Endothelial cell of umbilical vein (primary cell): ENCODE measurements at regions not wholly inside any gene's neighbourhood (a gene's known extent, or its start where the extent isn't known, plus 50 kb on each side); places are given as distances from the start of the nearest gene placed in this dataset.

Source experiments
- BruUV-seq: library from RNA; stranded (reverse); fragments of 400-500 nt; replicated peaks from 2 replicates; lab custom pipeline; 2021; lab: Mats Ljungman, UMichigan
- CTCF ChIA-PET: fragments of 300-600, 350-600 bp; sonication (Branson Sonifier 250); formaldehyde crosslinking; loops from one replicate; lab custom pipeline; 2021; ENCODE audit warnings: antibody characterized with exemption, inconsistent platforms; lab: Charles Lee
- POLR2A ChIA-PET: fragments of 300-600, 350-600 bp; sonication (Branson Sonifier 250); formaldehyde crosslinking; loops from one replicate; lab custom pipeline; 2021; ENCODE audit warnings: antibody characterized with exemption, inconsistent platforms; lab: Charles Lee
- DNase-seq: peaks from one replicate; pipeline ENCODE4 v3.0.0-alpha.2; 2011; ENCODE audit warnings: low read depth, low spot score
- FAIRE-seq: peaks from 2 replicates; lab custom pipeline; 2011; peaks lifted over from hg19 to GRCh38; lab: Jason Lieb, UNC
- H2AFZ ChIP-seq: 2 replicates; pipeline ENCODE4 v1.6.0; 2012; ENCODE audit warnings: low read depth, low read length, control low read depth, inconsistent platforms
- H3K27ac ChIP-seq: 2 replicates; pipeline ENCODE4 v1.5.1; 2011; ENCODE audit warnings: low read depth, mild to moderate bottlenecking, control low read depth, low read length, moderate library complexity; ENCODE audit not compliant: insufficient read depth
- H3K27me3 ChIP-seq, 2 experiments: 2 replicates each; pipeline versions ENCODE4 v1.6.0 to v1.6.1; 2011; ENCODE audit warnings: low read length in 2 of 2, mixed read lengths in 1 of 2; ENCODE audit not compliant: control insufficient read depth in 2 of 2, insufficient read depth in 2 of 2
- H3K36me3 ChIP-seq, 2 experiments: 2 replicates in 1 of 2; 3 replicates in 1 of 2; pipeline ENCODE4 v1.5.1; 2011; ENCODE audit warnings: low read length in 2 of 2, mild to moderate bottlenecking in 1 of 2, moderate library complexity in 1 of 2; ENCODE audit not compliant: control insufficient read depth in 2 of 2, insufficient read depth in 2 of 2; ENCODE audit errors: extremely low read depth in 1 of 2
- H3K4me1 ChIP-seq: 3 replicates; pipeline ENCODE4 v1.5.1; 2011; ENCODE audit warnings: mild to moderate bottlenecking, low read length; ENCODE audit not compliant: control insufficient read depth, insufficient read depth; ENCODE audit errors: extremely low read depth
- H3K4me2 ChIP-seq: 2 replicates; pipeline ENCODE4 v1.6.1; 2011; ENCODE audit warnings: low read length, control low read depth, mixed read lengths; ENCODE audit not compliant: insufficient read depth
- H3K4me3 ChIP-seq, 3 experiments: fragments of 200-600 bp in 1 of 3; sonication (generic), shearing (Covaris generic) in 1 of 3; replicated peaks in 1 of 3; 2 replicates each; pipeline ENCODE4 v1.5.1; 2011 to 2016; ENCODE audit warnings: control low read depth in 3 of 3, low read length in 3 of 3, mild to moderate bottlenecking in 2 of 3, inconsistent platforms in 1 of 3, low read depth in 1 of 3, moderate library complexity in 1 of 3; ENCODE audit not compliant: insufficient read depth in 1 of 3
- H3K79me2 ChIP-seq: 2 replicates; pipeline ENCODE4 v1.6.0; 2012; ENCODE audit warnings: low read length, inconsistent platforms; ENCODE audit not compliant: control insufficient read depth, insufficient read depth
- H3K9ac ChIP-seq: replicated peaks from 2 replicates; pipeline ENCODE3; 2011; ENCODE audit warnings: low read length, control low read depth; ENCODE audit not compliant: insufficient read depth; ENCODE audit errors: extremely low read depth
- H3K9me1 ChIP-seq: replicated peaks from 3 replicates; pipeline ENCODE4 v1.6.0; 2011; ENCODE audit warnings: mild to moderate bottlenecking, low read length; ENCODE audit not compliant: control insufficient read depth, insufficient read depth; ENCODE audit errors: extremely low read depth
- H3K9me3 ChIP-seq: replicated peaks from 2 replicates; pipeline ENCODE4 v1.5.1; 2012; ENCODE audit warnings: low read length, inconsistent platforms; ENCODE audit not compliant: control insufficient read depth, insufficient read depth
- H4K20me1 ChIP-seq: replicated peaks from 2 replicates; pipeline ENCODE3; 2011; ENCODE audit warnings: mild to moderate bottlenecking, low read length; ENCODE audit not compliant: control insufficient read depth, insufficient read depth; ENCODE audit errors: extremely low read depth
- CTCF ChIP-seq, 2 donors: IDR thresholded peaks; 1 replicate in 1 of 2; 2 replicates in 1 of 2; pipeline ENCODE4 v1.5.1; 2011; ENCODE audit warnings: low read length in 2 of 2, mild to moderate bottlenecking in 2 of 2, moderate library complexity in 2 of 2, control low read depth in 1 of 2, inconsistent platforms in 1 of 2, low read depth in 1 of 2; ENCODE audit not compliant: insufficient read depth in 1 of 2; ENCODE audit errors: extremely low read depth in 1 of 2
- FOS ChIP-seq: IDR thresholded peaks from 2 replicates; pipeline ENCODE4 v1.6.1; 2011; ENCODE audit warnings: mild to moderate bottlenecking, low read length, moderate library complexity, borderline replicate concordance; ENCODE audit not compliant: insufficient read depth
- GATA2 ChIP-seq: IDR thresholded peaks from 2 replicates; pipeline ENCODE4 v1.7.0; 2011; ENCODE audit warnings: low read depth, mild to moderate bottlenecking, moderate library complexity, mixed read lengths, low read length; ENCODE audit not compliant: insufficient read length, insufficient read depth
- MAX ChIP-seq: IDR thresholded peaks from 2 replicates; pipeline ENCODE4 v1.6.1; 2011; ENCODE audit not compliant: insufficient read depth, insufficient read length
- POLR2A ChIP-seq: IDR thresholded peaks from 2 replicates; pipeline ENCODE4 v1.6.1; 2012; ENCODE audit warnings: low read depth, mild to moderate bottlenecking, control low read depth, low read length
- POLR2AphosphoS5 ChIP-seq: IDR thresholded peaks from 2 replicates; pipeline ENCODE4 v1.6.1; 2012; ENCODE audit warnings: low read depth, mild to moderate bottlenecking, control low read depth, low read length, moderate library complexity; ENCODE audit not compliant: insufficient read depth
- dilution Hi-C: fragments of 300-500 bp; cut with MboI; formaldehyde crosslinking; loops from one replicate; pipeline ENCODE4 v1.15.0; 2019; ENCODE audit warnings: low sequenced_read_pairs; ENCODE audit not compliant: extremely low pct_ligation_motif_present
- intact Hi-C: fragments of 100-400 bp; cut with micrococcal nuclease; formaldehyde crosslinking; loops from one replicate; pipeline ENCODE4 v1.10.0; 2022

- no peaks in the 10 kb centered on the region for H3K9me1 ChIP-seq
- dilution Hi-C loops, result no loop called here
- CTCF ChIA-PET, result interaction anchor here (1.2 to 2.0 kb wide), 4 partner anchors 59 to 496 kb away, joined by 5 to 7 read pairs (median 6); no protein-coding TSS in a partner anchor
These were observed 124.2 kb upstream of the ARL4C start for GRCh38 chr2:234621120-234621519.

More at GRCh38 chr2:234621120-234621519, 124.2 kb upstream of the ARL4C start:
- Histone ChIP-seq H3K27me3 (peaks cover 36 to 39% of the 10 kb centered on the region in 2 experiments), H3K4me2 (no peak overlapping the region), H3K4me1 (peaks cover 20% of the 10 kb centered on the region), H3K9ac (no peak overlapping the region), H3K9me3 (no peaks in the 10 kb centered on the region), H4K20me1 (no peaks in the 10 kb centered on the region), H3K4me3 (no peak overlapping the region), H3K27ac (no peak overlapping the region), H3K36me3 (no peaks in the 10 kb centered on the region), H2AFZ (no peak overlapping the region), H3K79me2 (no peaks in the 10 kb centered on the region)
- DNase-seq, result peak; percentile 42
- POLR2A ChIA-PET, result no interaction called here
- peak; percentile 77 for FAIRE-seq
- TF ChIP-seq POLR2A, result no peak
- TF ChIP-seq FOS, result no peak
- no peak for TF ChIP-seq MAX
- no peak for TF ChIP-seq POLR2AphosphoS5
- no peak for TF ChIP-seq CTCF (IDR thresholded peaks at IDR 0.05; ENCODE audit: extremely low read depth in 1 of 2, insufficient read depth in 1 of 2, low read depth in 1 of 2, low read length in 2 of 2)
- TF ChIP-seq GATA2, result no peak
- BruUV-seq, result no TSS peak
- intact Hi-C loops, result loop anchor here (1.0 to 5.0 kb wide), 5 partner anchors 70 to 486 kb away; no protein-coding TSS in a partner anchor
